IMR-90 (cell line): ENCODE measurements at regions not wholly inside any gene's neighbourhood (a gene's known extent, or its start where the extent isn't known, plus 50 kb on each side); places are given as distances from the start of the nearest gene placed in this dataset.
A peak's percentile ranks its signal among the peaks of the same experiment; 100 is the strongest.

ENCODE experiments used
- ATAC-seq: fragments of 200-7000 bp; cut with Tn5 transposase; 2 replicates; pipeline ENCODE4 v1.9.1; 2020; ENCODE audit warnings: low read depth, mild to moderate bottlenecking, moderate library complexity
- BruUV-seq: library from RNA; stranded (reverse); fragments of 400-500 nt; replicated peaks from 2 replicates; lab custom pipeline; 2021; lab: Mats Ljungman, UMichigan
- CTCF ChIA-PET: fragments of 300-600 bp; formaldehyde crosslinking; extraction: SDS; loops from one replicate; lab custom pipeline; 2021; ENCODE audit warnings: antibody characterized with exemption; lab: Yijun Ruan, JAX
- POLR2A ChIA-PET: fragments of 300-600 bp; sonication (Branson Sonifier 250); formaldehyde crosslinking; loops from one replicate; lab custom pipeline; 2022; ENCODE audit warnings: antibody characterized with exemption; ENCODE audit not compliant: unreplicated experiment; lab: Charles Lee
- DNase-seq: peaks from one replicate; pipeline ENCODE4 v3.0.0; 2013
- H2AFZ ChIP-seq: replicated peaks from 2 replicates; pipeline ENCODE3; 2013; ENCODE audit warnings: low read length, mild to moderate bottlenecking; ENCODE audit not compliant: poor library complexity
- H2AK5ac ChIP-seq: 2 replicates; pipeline ENCODE4 v1.6.1; 2013; ENCODE audit warnings: low read depth, low read length, inconsistent platforms
- H2AK9ac ChIP-seq: replicated peaks from 2 replicates; pipeline ENCODE3; 2013; ENCODE audit warnings: mild to moderate bottlenecking, low read depth, low read length, moderate library complexity; ENCODE audit not compliant: poor library complexity
- H2BK120ac ChIP-seq: 2 replicates; pipeline ENCODE4 v1.6.1; 2013; ENCODE audit warnings: low read depth, low read length, inconsistent platforms
- H2BK15ac ChIP-seq: 3 replicates; pipeline ENCODE4 v1.6.1; 2013; ENCODE audit warnings: low read depth, low read length, inconsistent platforms
- H2BK20ac ChIP-seq: 2 replicates; pipeline ENCODE4 v1.6.1; 2013; ENCODE audit warnings: low read depth, mild to moderate bottlenecking, inconsistent platforms, low read length, moderate library complexity
- H2BK5ac ChIP-seq: 2 replicates; pipeline ENCODE4 v1.6.1; 2013; ENCODE audit warnings: mild to moderate bottlenecking, low read depth, low read length, inconsistent platforms; ENCODE audit not compliant: poor library complexity, severe bottlenecking
- H3K14ac ChIP-seq: replicated peaks from 2 replicates; pipeline ENCODE4 v1.6.1; 2013; ENCODE audit warnings: low read depth, low read length, inconsistent platforms
- H3K18ac ChIP-seq: 2 replicates; pipeline ENCODE4 v1.6.1; 2013; ENCODE audit warnings: low read depth, low read length, control low read depth
- H3K23ac ChIP-seq: 2 replicates; pipeline ENCODE4 v1.6.1; 2013; ENCODE audit warnings: low read depth, low read length, inconsistent platforms
- H3K27ac ChIP-seq: 2 replicates; pipeline ENCODE4 v1.5.1; 2013; ENCODE audit warnings: mild to moderate bottlenecking, control low read depth, low read length; ENCODE audit not compliant: insufficient read depth
- H3K27me3 ChIP-seq: 2 replicates; pipeline ENCODE4 v1.6.1; 2013; ENCODE audit warnings: low read length; ENCODE audit not compliant: control insufficient read depth, insufficient read depth
- H3K36me3 ChIP-seq: 2 replicates; pipeline ENCODE4 v1.6.1; 2013; ENCODE audit warnings: low read length, mixed read lengths; ENCODE audit not compliant: control insufficient read depth, insufficient read depth
- H3K4ac ChIP-seq: 2 replicates; pipeline ENCODE4 v1.6.1; 2013; ENCODE audit warnings: low read depth, low read length, inconsistent platforms
- H3K4me1 ChIP-seq: 2 replicates; pipeline ENCODE4 v1.6.1; 2013; ENCODE audit warnings: low read length, mixed read lengths; ENCODE audit not compliant: control insufficient read depth, insufficient read depth
- H3K4me2 ChIP-seq: 2 replicates; pipeline ENCODE4 v1.6.1; 2013; ENCODE audit warnings: low read depth, mild to moderate bottlenecking, control low read depth, low read length, moderate library complexity
- H3K4me3 ChIP-seq: 2 replicates; pipeline ENCODE4 v1.5.1; 2013; ENCODE audit warnings: low read depth, mild to moderate bottlenecking, control low read depth, low read length, moderate library complexity; ENCODE audit not compliant: insufficient read depth
- H3K56ac ChIP-seq: 2 replicates; pipeline ENCODE4 v1.6.1; 2013; ENCODE audit warnings: low read length, inconsistent platforms; ENCODE audit not compliant: insufficient read depth; ENCODE audit errors: extremely low read depth
- H3K79me1 ChIP-seq, 2 experiments: 2 replicates each; pipeline ENCODE4 v1.6.1; 2013; ENCODE audit warnings: low read length in 2 of 2, inconsistent platforms in 1 of 2, low read depth in 1 of 2
- H3K9ac ChIP-seq: 2 replicates; pipeline ENCODE4 v1.6.1; 2013; ENCODE audit warnings: low read depth, low read length, control low read depth
- H3K9me1 ChIP-seq: 2 replicates; pipeline ENCODE4 v1.6.1; 2013; ENCODE audit warnings: low read length, inconsistent platforms; ENCODE audit not compliant: insufficient read depth
- H3K9me3 ChIP-seq: 2 replicates; pipeline ENCODE4 v1.6.1; 2013; ENCODE audit warnings: low read length; ENCODE audit not compliant: control insufficient read depth, insufficient read depth
- H4K20me1 ChIP-seq: 2 replicates; pipeline ENCODE4 v1.6.1; 2013; ENCODE audit warnings: low read length, inconsistent platforms; ENCODE audit not compliant: insufficient read depth
- H4K5ac ChIP-seq: 2 replicates; pipeline ENCODE4 v1.6.1; 2013; ENCODE audit warnings: mild to moderate bottlenecking, low read depth, low read length, control low read depth
- H4K8ac ChIP-seq, 2 experiments: 2 replicates each; pipeline ENCODE4 v1.6.1; 2013; ENCODE audit warnings: low read depth in 2 of 2, low read length in 2 of 2, control low read depth in 1 of 2, inconsistent platforms in 1 of 2
- H4K91ac ChIP-seq: 2 replicates; pipeline ENCODE4 v1.6.1; 2013; ENCODE audit warnings: low read depth, low read length, inconsistent platforms; ENCODE audit not compliant: insufficient read depth
- BHLHE40 ChIP-seq: fragments of 150-350 bp; IDR thresholded peaks from 2 replicates; pipeline ENCODE4 v1.6.1; 2016; ENCODE audit warnings: mild to moderate bottlenecking, low read depth, low read length
- CEBPB ChIP-seq: IDR thresholded peaks from 2 replicates; pipeline ENCODE4 v1.6.1; 2012; ENCODE audit warnings: low read depth, low read length, improper control_type of control experiment
- CHD1 ChIP-seq: IDR thresholded peaks from 2 replicates; pipeline ENCODE4 v1.6.1; 2012; ENCODE audit warnings: low read depth, low read length, improper control_type of control experiment
- ELK1 ChIP-seq: fragments of 150-350 bp; IDR thresholded peaks from 2 replicates; pipeline ENCODE4 v1.6.1; 2016; ENCODE audit warnings: low read depth, mild to moderate bottlenecking, low read length, moderate library complexity, borderline replicate concordance
- FOS ChIP-seq: fragments of 150-350 bp; IDR thresholded peaks from 2 replicates; pipeline ENCODE4 v1.6.1; 2016; ENCODE audit warnings: low read depth, low read length
- MAFK ChIP-seq: IDR thresholded peaks from 2 replicates; pipeline ENCODE4 v1.6.1; 2012; ENCODE audit warnings: low read depth, low read length, improper control_type of control experiment
- MAZ ChIP-seq: IDR thresholded peaks from 2 replicates; pipeline ENCODE4 v1.6.1; 2012; ENCODE audit warnings: low read depth, mild to moderate bottlenecking, low read length, improper control_type of control experiment, moderate library complexity, borderline replicate concordance
- MXI1 ChIP-seq: IDR thresholded peaks from 2 replicates; pipeline ENCODE4 v1.6.1; 2012; ENCODE audit warnings: low read depth, mild to moderate bottlenecking, low read length, moderate library complexity, borderline replicate concordance
- NFE2L2 ChIP-seq: fragments of 150-350 bp; IDR thresholded peaks from 2 replicates; pipeline ENCODE4 v1.6.1; 2016; ENCODE audit warnings: low read depth, mild to moderate bottlenecking, low read length
- POLR2A ChIP-seq: IDR thresholded peaks from 2 replicates; pipeline ENCODE4 v1.6.1; 2012; ENCODE audit warnings: mild to moderate bottlenecking, low read depth, low read length
- RAD21 ChIP-seq: IDR thresholded peaks from 2 replicates; pipeline ENCODE4 v1.6.1; 2012; ENCODE audit warnings: low read length, improper control_type of control experiment
- RCOR1 ChIP-seq: IDR thresholded peaks from 2 replicates; pipeline ENCODE4 v1.6.1; 2012; ENCODE audit warnings: mild to moderate bottlenecking, low read length, improper control_type of control experiment; ENCODE audit not compliant: insufficient replicate concordance
- RFX5 ChIP-seq: IDR thresholded peaks from 2 replicates; pipeline ENCODE4 v1.8.0; 2012; ENCODE audit warnings: low read depth, mild to moderate bottlenecking, low read length, moderate library complexity
- SMC3 ChIP-seq: fragments of 150-350 bp; IDR thresholded peaks from 2 replicates; pipeline ENCODE4 v1.6.1; 2016; ENCODE audit warnings: low read depth, mild to moderate bottlenecking, antibody characterized with exemption, low read length, moderate library complexity
- WGBS, 2 experiments: methylation state at CpG; one replicate each; pipeline versions ENCODE4 v1.1.5 to v1.1.7; 2013; ENCODE audit warnings: missing lambda C conversion rate in 2 of 2; ENCODE audit not compliant: insufficient read length in 1 of 2; ENCODE audit errors: extremely low coverage in 2 of 2; 5-methylcytosine and 5-hydroxymethylcytosine counted together
- dilution Hi-C: fragments of 300-500 bp; cut with HindIII; formaldehyde crosslinking; loops from one replicate; pipeline ENCODE4 v1.14.3; 2018; ENCODE audit warnings: low sequenced_read_pairs; ENCODE audit not compliant: unreplicated experiment
- in situ Hi-C: fragments of 300-500 bp; cut with MboI; formaldehyde crosslinking; loops from 3 replicates; pipeline ENCODE4 v1.14.3; 2019; ENCODE audit warnings: low sequenced_read_pairs, inconsistent platforms, mixed read lengths
- intact Hi-C: fragments of 100-400 bp; cut with micrococcal nuclease; formaldehyde crosslinking; loops from 2 replicates; pipeline ENCODE4 v1.10.0; 2022
- TF ChIP-seq, protein P1 (sequence below): conservative IDR thresholded peaks from 2 replicates; pipeline ENCODE4 v1.5.1; 2012; ENCODE audit warnings: mild to moderate bottlenecking, low read depth, low read length, improper control_type of control experiment
- TF ChIP-seq, protein P2 (sequence below): fragments of 150-350 bp; IDR thresholded peaks from 2 replicates; pipeline ENCODE4 v1.6.1; 2017; ENCODE audit warnings: mild to moderate bottlenecking, antibody characterized with exemption, low read length, low read depth

- DNase-seq (no peak), ATAC-seq (no peak)
- H4K20me1 ChIP-seq, result no peaks in the 10 kb centered on the region
- H2BK15ac ChIP-seq, result peak overlapping the region; percentile 41; the same call in 2 of the 3 replicates
- peak overlapping the region; percentile 81 for H2AK5ac ChIP-seq
- TF ChIP-seq MXI1, result no peak
- TF ChIP-seq CHD1, result no peak
- TF ChIP-seq POLR2A, result no peak
- TF ChIP-seq, protein P1, sequence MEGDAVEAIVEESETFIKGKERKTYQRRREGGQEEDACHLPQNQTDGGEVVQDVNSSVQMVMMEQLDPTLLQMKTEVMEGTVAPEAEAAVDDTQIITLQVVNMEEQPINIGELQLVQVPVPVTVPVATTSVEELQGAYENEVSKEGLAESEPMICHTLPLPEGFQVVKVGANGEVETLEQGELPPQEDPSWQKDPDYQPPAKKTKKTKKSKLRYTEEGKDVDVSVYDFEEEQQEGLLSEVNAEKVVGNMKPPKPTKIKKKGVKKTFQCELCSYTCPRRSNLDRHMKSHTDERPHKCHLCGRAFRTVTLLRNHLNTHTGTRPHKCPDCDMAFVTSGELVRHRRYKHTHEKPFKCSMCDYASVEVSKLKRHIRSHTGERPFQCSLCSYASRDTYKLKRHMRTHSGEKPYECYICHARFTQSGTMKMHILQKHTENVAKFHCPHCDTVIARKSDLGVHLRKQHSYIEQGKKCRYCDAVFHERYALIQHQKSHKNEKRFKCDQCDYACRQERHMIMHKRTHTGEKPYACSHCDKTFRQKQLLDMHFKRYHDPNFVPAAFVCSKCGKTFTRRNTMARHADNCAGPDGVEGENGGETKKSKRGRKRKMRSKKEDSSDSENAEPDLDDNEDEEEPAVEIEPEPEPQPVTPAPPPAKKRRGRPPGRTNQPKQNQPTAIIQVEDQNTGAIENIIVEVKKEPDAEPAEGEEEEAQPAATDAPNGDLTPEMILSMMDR, result no peak
- TF ChIP-seq ELK1, result no peak
- no peak for TF ChIP-seq MAFK
- TF ChIP-seq, protein P2, sequence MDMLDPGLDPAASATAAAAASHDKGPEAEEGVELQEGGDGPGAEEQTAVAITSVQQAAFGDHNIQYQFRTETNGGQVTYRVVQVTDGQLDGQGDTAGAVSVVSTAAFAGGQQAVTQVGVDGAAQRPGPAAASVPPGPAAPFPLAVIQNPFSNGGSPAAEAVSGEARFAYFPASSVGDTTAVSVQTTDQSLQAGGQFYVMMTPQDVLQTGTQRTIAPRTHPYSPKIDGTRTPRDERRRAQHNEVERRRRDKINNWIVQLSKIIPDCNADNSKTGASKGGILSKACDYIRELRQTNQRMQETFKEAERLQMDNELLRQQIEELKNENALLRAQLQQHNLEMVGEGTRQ, result no peak
- no peak for TF ChIP-seq SMC3
- no peak for TF ChIP-seq MAZ
- no peak for TF ChIP-seq FOS
- TF ChIP-seq RFX5, result no peak
- TF ChIP-seq CEBPB, result no peak
- no peak for TF ChIP-seq BHLHE40
- TF ChIP-seq RCOR1, result no peak
- no peak for TF ChIP-seq RAD21
- no peak for TF ChIP-seq NFE2L2
- peak overlapping the region; percentile 53; the same call in 1 of the 2 replicates for H3K27ac ChIP-seq
- BruUV-seq, result no TSS peak
- peak overlapping the region; percentile 90 for H3K4ac ChIP-seq
- no peak overlapping the region for H3K9ac ChIP-seq
- peak overlapping the region; percentile 43 for H2BK5ac ChIP-seq
- CTCF ChIA-PET, result no interaction called here
- H3K56ac ChIP-seq, result no peak overlapping the region
- WGBS, 2 experiments, result 80% methylated on average over 1 of the region's 5 CpGs; no CpG with 5 or more reads in 1 of the 2 experiments
- no peak overlapping the region for H2AFZ ChIP-seq
- peak overlapping the region; percentile 67 for H2BK20ac ChIP-seq
- POLR2A ChIA-PET, result no interaction called here
- peak overlapping the region; percentile 47 for H4K5ac ChIP-seq
- no peak overlapping the region for H3K4me3 ChIP-seq
- H3K27me3 ChIP-seq, result no peaks in the 10 kb centered on the region
- H4K91ac ChIP-seq, result peak overlapping the region; percentile 86
- dilution Hi-C loops, result no loop called here
- peak overlapping the region; percentile 82 for H2BK120ac ChIP-seq
- peaks cover 6% of the 10 kb centered on the region for H3K9me3 ChIP-seq
- intact Hi-C loops, result no loop called here
- H3K4me1 ChIP-seq, result peaks cover 18% of the 10 kb centered on the region
- H3K4me2 ChIP-seq, result no peak overlapping the region
- H3K14ac ChIP-seq, result peak overlapping the region; percentile 46; the same call in 1 of the 2 replicates
- in situ Hi-C loops, result no loop called here
- no peaks in the 10 kb centered on the region for H3K36me3 ChIP-seq
- no peak overlapping the region for H3K23ac ChIP-seq
- H3K9me1 ChIP-seq, result peaks cover 19% of the 10 kb centered on the region
- H3K79me1 ChIP-seq, result 0 out of 4 replicates have a peak, but pooled peaks cover 0 to 8% of the 10 kb centered on the region in 2 experiments
- H2AK9ac ChIP-seq, result peak overlapping the region; percentile 18
- H4K8ac ChIP-seq, result peak overlapping the region; percentile 10 to 17; a peak in 3 of 4 replicates
- H3K18ac ChIP-seq, result peak overlapping the region; percentile 47
Measured at GRCh38 chr18:8952174-8952573, 150.3 kb upstream of the NDUFV2 start.
